GM19463 (cell line): ENCODE measurements at regions not wholly inside any gene's neighbourhood (a gene's known extent, or its start where the extent isn't known, plus 50 kb on each side); places are given as distances from the start of the nearest gene placed in this dataset.

ENCODE experiments used
- ATAC-seq: cut with Tn5 transposase; IDR thresholded peaks from one replicate; pipeline ENCODE4 v1.9.1; 2021; ENCODE audit warnings: mild to moderate bottlenecking, moderate library complexity; ENCODE audit not compliant: unreplicated experiment

DNA sequence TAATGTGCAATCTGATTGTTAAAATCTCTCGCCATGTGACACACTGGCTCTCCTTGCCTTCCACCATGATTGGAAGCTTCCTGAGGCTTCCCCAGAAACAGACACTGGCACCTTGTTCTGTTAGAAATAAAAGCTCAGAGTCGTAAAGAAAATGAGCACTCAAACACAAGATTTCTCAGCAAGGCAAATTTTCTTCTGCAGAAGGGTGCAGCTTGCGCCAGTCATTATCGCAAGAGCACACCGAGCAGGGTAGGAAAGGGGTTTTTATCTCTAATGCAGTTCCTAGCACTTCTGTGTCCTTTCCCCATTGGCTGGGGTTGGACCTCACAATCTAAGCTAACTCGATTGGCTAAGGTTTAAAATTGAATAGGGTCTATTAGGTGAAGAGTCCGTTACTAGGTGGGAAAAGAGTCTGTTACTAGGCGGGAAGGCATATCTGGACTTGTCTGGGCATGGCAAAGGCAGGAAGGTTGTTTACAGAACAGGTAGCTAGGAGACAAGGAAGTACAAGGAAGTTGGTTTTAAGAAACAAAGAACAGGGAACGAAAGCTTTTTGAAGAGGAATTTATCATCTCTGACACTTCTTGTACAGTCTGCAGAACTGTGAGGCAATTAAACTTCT lies 62.6 kb upstream of the BICD1 start:
- ATAC-seq: no peak

DNA sequence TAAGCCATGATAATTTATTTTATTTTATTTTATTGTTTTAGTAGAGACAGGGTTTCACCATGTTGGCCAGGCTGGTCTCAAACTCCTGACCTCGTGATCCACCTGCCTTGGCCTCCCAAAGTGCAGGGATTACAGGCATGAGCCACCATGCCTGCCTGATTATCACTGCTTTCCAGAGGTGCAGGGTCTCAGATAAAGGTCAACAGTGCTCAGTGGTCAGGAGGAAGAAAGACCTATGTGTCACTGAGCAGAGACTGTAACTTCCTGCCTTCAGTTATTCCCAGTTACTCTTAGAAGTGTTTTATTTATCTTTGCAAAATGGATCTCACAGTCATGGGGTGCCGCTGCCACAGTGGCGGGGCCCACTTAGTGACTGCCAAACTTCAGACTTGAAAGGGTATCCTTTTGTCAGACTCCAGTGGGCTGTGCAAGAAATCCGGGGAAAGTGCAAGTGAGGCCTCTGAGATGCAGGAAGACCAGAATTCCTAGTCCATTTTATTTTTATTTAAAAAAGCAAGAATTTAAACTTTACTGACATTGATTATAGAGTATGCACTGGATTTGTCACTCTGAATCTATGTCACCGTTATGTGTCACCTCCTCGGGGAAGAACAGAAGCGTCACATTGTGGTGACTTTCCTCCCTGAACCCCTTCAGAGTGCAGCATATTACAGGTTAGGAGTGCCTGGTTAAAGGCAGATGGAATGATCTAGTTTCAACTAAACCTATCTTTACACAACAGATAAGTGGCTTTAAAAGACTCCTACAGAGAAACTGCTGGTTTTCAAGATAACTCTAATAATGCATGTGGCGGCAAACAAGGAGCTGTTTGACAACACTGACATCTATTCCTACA lies 59.1 kb upstream of the BICD1 start:
- no peak for ATAC-seq

DNA sequence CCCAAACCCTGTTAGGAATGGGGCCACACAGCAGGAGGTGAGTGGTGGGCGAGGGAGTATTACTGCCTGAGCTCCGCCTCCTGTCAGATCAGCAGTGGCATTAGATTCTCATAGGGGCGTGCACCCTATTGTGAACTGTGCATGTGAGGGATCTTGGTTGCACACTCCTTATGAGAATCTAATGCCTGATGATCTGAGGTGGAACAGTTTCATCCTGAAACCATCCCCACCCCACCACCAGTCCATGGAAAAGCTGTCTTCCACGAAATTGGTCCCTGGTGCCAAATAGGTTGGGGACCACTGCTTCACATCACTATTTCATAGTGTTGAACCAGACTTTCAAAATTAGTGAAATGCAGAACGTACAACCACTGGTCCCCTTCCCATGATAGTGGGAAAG lies 57.9 kb upstream of the BICD1 start:
- ATAC-seq: no peak

DNA sequence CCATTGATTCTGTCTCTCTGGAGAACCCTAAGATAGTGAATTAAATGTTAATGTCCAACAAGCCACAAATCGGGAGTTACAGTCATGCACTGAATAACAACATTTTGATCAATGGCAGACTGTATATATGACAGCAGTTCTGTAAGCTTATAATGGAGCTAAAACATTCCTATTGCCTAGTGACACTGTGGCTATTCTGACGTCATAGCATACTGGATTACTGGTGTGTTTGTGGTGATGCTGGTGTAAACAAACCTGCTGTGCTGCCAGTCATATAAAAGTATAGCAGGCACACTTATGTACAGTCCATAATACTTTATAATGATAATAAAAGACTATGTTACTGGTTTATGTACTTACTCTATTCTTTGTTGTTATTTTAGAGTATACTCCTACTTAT lies 56.7 kb upstream of the BICD1 start:
- no peak for ATAC-seq

DNA sequence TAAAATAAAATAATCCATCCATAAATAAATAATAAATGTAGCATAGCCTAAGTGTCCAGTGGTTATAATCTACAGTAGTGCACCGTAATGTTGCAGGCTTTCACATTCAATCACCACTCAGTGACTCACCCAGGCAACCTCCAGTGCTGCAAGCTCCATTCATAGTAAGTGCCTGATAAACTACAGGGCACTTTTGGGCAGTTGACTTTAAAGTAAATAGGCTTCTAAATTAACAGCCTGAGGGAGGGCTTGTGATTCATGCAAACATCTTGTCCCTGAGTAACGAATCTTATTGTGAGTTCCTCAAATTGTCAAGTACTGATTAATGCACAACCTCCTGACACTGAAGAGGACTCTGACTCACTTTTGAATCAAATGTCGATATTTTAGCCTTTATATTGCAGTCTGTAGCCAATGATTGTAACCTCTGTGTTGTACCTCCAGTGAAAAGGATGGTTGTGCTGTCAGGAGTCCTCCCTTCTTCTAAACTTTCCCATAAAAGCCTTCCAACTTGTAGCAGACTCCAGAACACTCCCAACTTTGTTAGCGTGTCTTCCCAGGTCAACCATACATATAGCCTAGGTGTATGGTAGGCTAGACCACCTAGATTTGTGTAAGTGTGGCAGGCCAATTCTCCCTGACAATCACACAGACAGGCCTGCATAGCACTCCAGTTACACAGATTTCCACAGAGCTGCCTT lies 55.0 kb upstream of the BICD1 start:
- no peak for ATAC-seq

DNA sequence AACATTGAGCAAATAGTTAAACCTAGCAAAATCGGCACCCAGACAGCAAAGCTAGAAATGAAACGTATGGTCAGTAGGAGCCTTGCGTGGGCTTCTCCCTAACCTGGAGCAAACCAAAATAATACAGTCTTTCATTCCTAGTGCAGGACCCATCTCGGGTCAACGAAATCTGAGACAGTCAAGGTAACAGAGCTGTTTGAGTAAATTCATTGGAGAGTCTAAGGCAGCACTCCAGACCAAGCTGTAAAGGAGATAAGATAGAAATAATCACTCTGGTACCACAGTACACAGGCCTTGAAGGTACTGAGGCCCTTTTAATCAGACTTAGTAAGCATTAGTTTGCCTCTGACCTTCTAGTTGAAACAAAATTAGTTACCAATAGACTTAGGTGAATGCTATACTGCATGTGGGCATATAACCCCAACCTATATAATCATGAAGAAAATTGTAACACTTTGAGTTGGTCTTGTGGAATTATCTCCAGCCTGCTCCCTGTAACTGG lies 54.4 kb upstream of the BICD1 start:
- no peak for ATAC-seq

DNA sequence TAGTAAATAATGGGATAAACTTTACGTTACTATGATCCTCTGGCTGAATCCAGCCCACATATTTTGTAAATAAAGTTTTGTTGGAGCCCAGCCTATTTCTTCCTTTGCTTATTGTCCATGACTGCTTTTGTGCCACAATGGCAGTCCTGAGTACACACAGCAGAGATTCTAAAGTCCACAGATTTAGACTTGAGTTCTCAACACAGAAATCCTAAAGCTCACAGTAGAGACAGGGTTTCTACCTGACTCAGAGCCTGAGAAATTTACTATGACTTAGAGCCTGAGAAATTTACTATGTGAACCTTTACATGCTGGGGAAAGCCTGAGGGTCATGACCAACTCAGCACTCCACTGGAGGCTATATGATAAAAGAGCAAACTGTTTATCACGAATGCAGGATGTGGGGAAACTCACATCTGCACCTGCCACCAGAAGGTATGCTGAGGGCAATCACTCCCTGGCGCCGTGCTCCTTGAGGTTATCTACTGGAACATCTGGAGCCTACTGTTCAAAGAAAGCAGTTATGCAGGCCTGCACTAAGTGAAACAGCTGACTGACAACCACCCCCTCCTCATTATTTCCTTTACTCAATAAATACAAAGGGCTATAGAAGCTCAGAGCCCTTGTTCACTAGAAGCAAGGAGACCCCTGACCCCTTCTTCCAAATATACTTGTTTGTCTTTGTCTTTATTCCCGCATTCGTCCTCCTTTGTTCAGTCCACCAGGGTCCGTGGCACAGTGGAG lies 52.6 kb upstream of the BICD1 start:
- ATAC-seq: no peak
